GM23338 (cell line): ENCODE measurements at regions not wholly inside any gene's neighbourhood (a gene's known extent, or its start where the extent isn't known, plus 50 kb on each side); places are given as distances from the start of the nearest gene placed in this dataset.

ENCODE experiments used
- ATAC-seq: fragments of 200-7000 bp; cut with Tn5 transposase; 3 replicates; pipeline ENCODE4 v1.9.1; 2020
- DNase-seq: peaks from one replicate; pipeline ENCODE4 v3.0.0-alpha.2; 2015; ENCODE audit warnings: low spot score
- H2AFZ ChIP-seq: fragments of 200-600 bp; sonication (generic); 2 replicates; pipeline ENCODE4 v1.8.0; 2016; ENCODE audit warnings: antibody characterized with exemption, mild to moderate bottlenecking, moderate library complexity
- H3F3A ChIP-seq: fragments of 200-600 bp; sonication (generic); replicated peaks from 2 replicates; pipeline ENCODE4 v1.8.0; 2017; ENCODE audit warnings: antibody characterized with exemption, mixed run types, low read depth
- H3K27ac ChIP-seq: fragments of 200-600 bp; sonication (generic); 2 replicates; pipeline ENCODE4 v1.6.1; 2016; ENCODE audit warnings: low read depth
- H3K27me3 ChIP-seq: fragments of 200-600 bp; sonication (generic); 2 replicates; pipeline ENCODE4 v1.8.0; 2016; ENCODE audit warnings: mild to moderate bottlenecking, mixed run types, moderate library complexity; ENCODE audit not compliant: insufficient read depth
- H3K36me3 ChIP-seq: fragments of 200-600 bp; sonication (generic); 2 replicates; pipeline ENCODE4 v1.8.0; 2016; ENCODE audit warnings: mild to moderate bottlenecking; ENCODE audit not compliant: insufficient read depth
- H3K4me1 ChIP-seq: fragments of 200-600 bp; sonication (generic); 2 replicates; pipeline ENCODE4 v1.8.0; 2016; ENCODE audit warnings: mild to moderate bottlenecking, moderate library complexity; ENCODE audit not compliant: insufficient read depth
- H3K4me2 ChIP-seq: fragments of 200-600 bp; sonication (generic); 2 replicates; pipeline ENCODE4 v1.7.1; 2017; ENCODE audit warnings: mixed run types
- H3K4me3 ChIP-seq: fragments of 200-600 bp; sonication (generic); 2 replicates; pipeline ENCODE4 v1.6.1; 2016; ENCODE audit warnings: mixed run types
- H3K79me2 ChIP-seq: fragments of 200-600 bp; sonication (generic); replicated peaks from 2 replicates; pipeline ENCODE4 v1.8.0; 2017; ENCODE audit warnings: mild to moderate bottlenecking; ENCODE audit not compliant: insufficient read depth
- H3K9me2 ChIP-seq: fragments of 200-600 bp; sonication (generic); 2 replicates; pipeline ENCODE4 v1.8.0; 2017; ENCODE audit not compliant: insufficient read depth
- H4K20me1 ChIP-seq: fragments of 200-600 bp; sonication (generic); replicated peaks from 2 replicates; pipeline ENCODE4 v1.8.0; 2017; ENCODE audit warnings: mild to moderate bottlenecking; ENCODE audit not compliant: insufficient read depth
- H3K27ac Mint-ChIP-seq: 2 replicates; pipeline ENCODE4 v1.8.0; 2020; ENCODE audit warnings: inconsistent platforms, mild to moderate bottlenecking, moderate library complexity, mixed read lengths
- H3K27me3 Mint-ChIP-seq: 3 replicates; pipeline ENCODE4 v1.8.0; 2022; ENCODE audit warnings: low read depth, mild to moderate bottlenecking, moderate library complexity, mixed read lengths, inconsistent platforms; ENCODE audit not compliant: insufficient read depth, poor library complexity
- H3K36me3 Mint-ChIP-seq: 3 replicates; pipeline ENCODE4 v1.8.0; 2021; ENCODE audit warnings: low read depth, mild to moderate bottlenecking, inconsistent platforms, moderate library complexity, mixed read lengths
- H3K4me1 Mint-ChIP-seq: 3 replicates; pipeline ENCODE4 v1.8.0; 2020; ENCODE audit warnings: mild to moderate bottlenecking, inconsistent platforms, mixed read lengths
- H3K4me3 Mint-ChIP-seq: 3 replicates; pipeline ENCODE4 v1.8.0; 2021; ENCODE audit warnings: moderate library complexity, mild to moderate bottlenecking, inconsistent platforms, mixed read lengths
- H3K9me3 Mint-ChIP-seq: 3 replicates; pipeline ENCODE4 v1.8.0; 2020; ENCODE audit warnings: moderate library complexity, mild to moderate bottlenecking, inconsistent platforms, mixed read lengths
- CREB1 ChIP-seq: fragments of 250-450 bp; sonication (Bioruptor Pico); IDR thresholded peaks from 2 replicates; pipeline ENCODE4 v1.5.0; 2020; ENCODE audit warnings: low read depth, mild to moderate bottlenecking, moderate library complexity
- EZH2 ChIP-seq: fragments of 200-600 bp; sonication (generic); IDR thresholded peaks from one replicate; pipeline ENCODE4 v1.8.0; 2017; ENCODE audit warnings: antibody characterized with exemption, mild to moderate bottlenecking, low read depth; ENCODE audit not compliant: unreplicated experiment
- EZH2phosphoT487 ChIP-seq: fragments of 200-600 bp; sonication (generic); IDR thresholded peaks from one replicate; pipeline ENCODE4 v1.8.1; 2018; ENCODE audit warnings: antibody characterized with exemption; ENCODE audit not compliant: unreplicated experiment
- JUNB ChIP-seq: IDR thresholded peaks from one replicate; pipeline ENCODE4 v1.6.1; 2016; ENCODE audit warnings: antibody characterized with exemption; ENCODE audit not compliant: unreplicated experiment
- NANOG ChIP-seq: IDR thresholded peaks from 2 replicates; pipeline ENCODE4 v1.6.1; 2016; ENCODE audit warnings: antibody characterized with exemption, borderline replicate concordance
- POLR2AphosphoS5 ChIP-seq: IDR thresholded peaks from 2 replicates; pipeline ENCODE4 v1.6.1; 2016; ENCODE audit warnings: antibody characterized with exemption, low read depth
- STAT1 ChIP-seq: IDR thresholded peaks from one replicate; pipeline ENCODE4 v1.6.1; 2016; ENCODE audit warnings: antibody characterized with exemption; ENCODE audit not compliant: unreplicated experiment
- ZNF114 ChIP-seq: fragments of 250-450 bp; sonication (Bioruptor Pico); IDR thresholded peaks from 2 replicates; pipeline ENCODE4 v1.5.0; 2020; ENCODE audit warnings: mild to moderate bottlenecking, moderate library complexity
- ZNF331 ChIP-seq: fragments of 250-450 bp; sonication (Bioruptor Pico); IDR thresholded peaks from 2 replicates; pipeline ENCODE4 v1.5.0; 2020; ENCODE audit warnings: low read depth, mild to moderate bottlenecking, moderate library complexity
- TF ChIP-seq, protein P1 (sequence below), 2 experiments: fragments of 200-600 bp in 1 of 2; sonication (generic) in 1 of 2; conservative IDR thresholded peaks; 2 replicates each; pipeline versions ENCODE4 v1.5.1 to v1.6.1; 2016 to 2017; ENCODE audit warnings: antibody characterized with exemption in 2 of 2, low read depth in 2 of 2, mild to moderate bottlenecking in 2 of 2, moderate library complexity in 1 of 2
- TF ChIP-seq, protein P2 (sequence below): IDR thresholded peaks from one replicate; pipeline ENCODE4 v1.6.1; 2018; ENCODE audit warnings: antibody characterized with exemption; ENCODE audit not compliant: unreplicated experiment
- TF ChIP-seq, protein P3 (sequence below): IDR thresholded peaks from 2 replicates; pipeline ENCODE4 v1.6.1; 2016; ENCODE audit warnings: antibody characterized with exemption

DNA sequence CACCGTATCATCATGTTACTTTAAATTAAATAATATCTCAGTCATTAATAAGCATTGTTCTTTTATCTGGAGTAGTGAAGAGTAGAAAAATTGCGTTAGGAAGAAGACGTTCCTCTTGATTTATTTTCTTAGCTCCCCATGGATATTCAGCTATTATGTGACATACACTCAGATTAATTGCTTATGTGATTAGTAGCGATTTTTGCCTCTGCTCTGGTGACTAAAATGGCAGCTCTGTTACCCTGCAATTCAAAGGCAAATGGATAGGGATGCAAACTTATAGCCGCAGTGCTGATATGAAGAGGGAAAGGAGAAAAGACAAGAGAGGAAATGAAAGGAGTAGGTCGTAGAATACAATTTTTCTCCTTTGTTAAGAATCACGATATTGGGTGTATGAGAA lies 188.4 kb upstream of the MALRD1 start:
- Histone ChIP-seq H3K36me3 (no peaks in the 10 kb centered on the region), H4K20me1 (no peaks in the 10 kb centered on the region)

DNA sequence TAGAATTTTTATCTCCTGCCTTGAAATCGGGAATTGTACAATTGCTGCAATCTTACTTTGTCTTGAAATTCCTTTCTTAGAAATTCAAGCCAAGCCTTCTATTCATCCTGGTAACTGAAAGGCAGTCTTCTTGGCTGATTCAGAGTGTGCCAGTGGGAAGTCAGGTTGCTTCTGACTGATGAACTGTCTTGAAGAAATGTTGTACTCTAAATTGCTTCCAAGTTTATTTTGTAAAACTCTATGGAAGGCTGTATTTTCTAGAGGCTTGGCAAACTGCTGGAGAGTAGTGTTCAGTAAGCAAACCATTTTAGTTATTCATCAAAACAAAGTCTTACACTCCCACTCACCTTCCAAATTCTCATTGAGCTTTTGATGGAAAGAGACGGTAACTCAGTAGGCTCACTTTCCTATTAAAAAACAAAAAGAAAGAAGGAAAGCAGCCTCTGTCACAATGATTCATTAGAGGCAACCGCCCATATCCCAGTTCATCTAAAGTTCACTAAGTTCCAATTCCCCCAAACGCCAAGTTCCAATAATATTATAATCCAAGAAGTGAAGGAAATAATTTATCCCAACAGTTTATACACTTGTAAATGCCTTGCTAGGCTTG lies 187.9 kb upstream of the MALRD1 start:
- peaks cover 2% of the 10 kb centered on the region for H3K4me1 Mint-ChIP-seq
- H3K27ac Mint-ChIP-seq: no peak overlapping the region
- H3K27me3 Mint-ChIP-seq: peaks cover 4% of the 10 kb centered on the region
- TF ChIP-seq, protein P1, sequence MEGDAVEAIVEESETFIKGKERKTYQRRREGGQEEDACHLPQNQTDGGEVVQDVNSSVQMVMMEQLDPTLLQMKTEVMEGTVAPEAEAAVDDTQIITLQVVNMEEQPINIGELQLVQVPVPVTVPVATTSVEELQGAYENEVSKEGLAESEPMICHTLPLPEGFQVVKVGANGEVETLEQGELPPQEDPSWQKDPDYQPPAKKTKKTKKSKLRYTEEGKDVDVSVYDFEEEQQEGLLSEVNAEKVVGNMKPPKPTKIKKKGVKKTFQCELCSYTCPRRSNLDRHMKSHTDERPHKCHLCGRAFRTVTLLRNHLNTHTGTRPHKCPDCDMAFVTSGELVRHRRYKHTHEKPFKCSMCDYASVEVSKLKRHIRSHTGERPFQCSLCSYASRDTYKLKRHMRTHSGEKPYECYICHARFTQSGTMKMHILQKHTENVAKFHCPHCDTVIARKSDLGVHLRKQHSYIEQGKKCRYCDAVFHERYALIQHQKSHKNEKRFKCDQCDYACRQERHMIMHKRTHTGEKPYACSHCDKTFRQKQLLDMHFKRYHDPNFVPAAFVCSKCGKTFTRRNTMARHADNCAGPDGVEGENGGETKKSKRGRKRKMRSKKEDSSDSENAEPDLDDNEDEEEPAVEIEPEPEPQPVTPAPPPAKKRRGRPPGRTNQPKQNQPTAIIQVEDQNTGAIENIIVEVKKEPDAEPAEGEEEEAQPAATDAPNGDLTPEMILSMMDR (conservative IDR thresholded peaks at IDR 0.05; ENCODE audit: low read depth in 2 of 2): no peak
- TF ChIP-seq NANOG: no peak
- TF ChIP-seq CREB1 (CRISPR knock-in tag): no peak
- TF ChIP-seq, protein P2, sequence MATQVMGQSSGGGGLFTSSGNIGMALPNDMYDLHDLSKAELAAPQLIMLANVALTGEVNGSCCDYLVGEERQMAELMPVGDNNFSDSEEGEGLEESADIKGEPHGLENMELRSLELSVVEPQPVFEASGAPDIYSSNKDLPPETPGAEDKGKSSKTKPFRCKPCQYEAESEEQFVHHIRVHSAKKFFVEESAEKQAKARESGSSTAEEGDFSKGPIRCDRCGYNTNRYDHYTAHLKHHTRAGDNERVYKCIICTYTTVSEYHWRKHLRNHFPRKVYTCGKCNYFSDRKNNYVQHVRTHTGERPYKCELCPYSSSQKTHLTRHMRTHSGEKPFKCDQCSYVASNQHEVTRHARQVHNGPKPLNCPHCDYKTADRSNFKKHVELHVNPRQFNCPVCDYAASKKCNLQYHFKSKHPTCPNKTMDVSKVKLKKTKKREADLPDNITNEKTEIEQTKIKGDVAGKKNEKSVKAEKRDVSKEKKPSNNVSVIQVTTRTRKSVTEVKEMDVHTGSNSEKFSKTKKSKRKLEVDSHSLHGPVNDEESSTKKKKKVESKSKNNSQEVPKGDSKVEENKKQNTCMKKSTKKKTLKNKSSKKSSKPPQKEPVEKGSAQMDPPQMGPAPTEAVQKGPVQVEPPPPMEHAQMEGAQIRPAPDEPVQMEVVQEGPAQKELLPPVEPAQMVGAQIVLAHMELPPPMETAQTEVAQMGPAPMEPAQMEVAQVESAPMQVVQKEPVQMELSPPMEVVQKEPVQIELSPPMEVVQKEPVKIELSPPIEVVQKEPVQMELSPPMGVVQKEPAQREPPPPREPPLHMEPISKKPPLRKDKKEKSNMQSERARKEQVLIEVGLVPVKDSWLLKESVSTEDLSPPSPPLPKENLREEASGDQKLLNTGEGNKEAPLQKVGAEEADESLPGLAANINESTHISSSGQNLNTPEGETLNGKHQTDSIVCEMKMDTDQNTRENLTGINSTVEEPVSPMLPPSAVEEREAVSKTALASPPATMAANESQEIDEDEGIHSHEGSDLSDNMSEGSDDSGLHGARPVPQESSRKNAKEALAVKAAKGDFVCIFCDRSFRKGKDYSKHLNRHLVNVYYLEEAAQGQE: no peak
- TF ChIP-seq ZNF114 (CRISPR knock-in tag): no peak
- TF ChIP-seq, protein P3, sequence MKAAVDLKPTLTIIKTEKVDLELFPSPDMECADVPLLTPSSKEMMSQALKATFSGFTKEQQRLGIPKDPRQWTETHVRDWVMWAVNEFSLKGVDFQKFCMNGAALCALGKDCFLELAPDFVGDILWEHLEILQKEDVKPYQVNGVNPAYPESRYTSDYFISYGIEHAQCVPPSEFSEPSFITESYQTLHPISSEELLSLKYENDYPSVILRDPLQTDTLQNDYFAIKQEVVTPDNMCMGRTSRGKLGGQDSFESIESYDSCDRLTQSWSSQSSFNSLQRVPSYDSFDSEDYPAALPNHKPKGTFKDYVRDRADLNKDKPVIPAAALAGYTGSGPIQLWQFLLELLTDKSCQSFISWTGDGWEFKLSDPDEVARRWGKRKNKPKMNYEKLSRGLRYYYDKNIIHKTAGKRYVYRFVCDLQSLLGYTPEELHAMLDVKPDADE: no peak
- TF ChIP-seq EZH2phosphoT487: no peak
- no peak for TF ChIP-seq EZH2

More for the DNA sequence above, 188.4 kb upstream of the MALRD1 start:
- no peaks in the 10 kb centered on the region for H3K36me3 Mint-ChIP-seq
- no peak overlapping the region for H3K4me3 ChIP-seq
- no peak overlapping the region for H3K4me3 Mint-ChIP-seq
- ATAC-seq (no peak), DNase-seq (no peak)
- H3K4me1 Mint-ChIP-seq: peaks cover 2% of the 10 kb centered on the region
- peaks cover 4% of the 10 kb centered on the region; the same call in 1 of the 2 replicates for H3K9me2 ChIP-seq
- H3K27ac Mint-ChIP-seq: no peak overlapping the region
- no peaks in the 10 kb centered on the region; the same call in 2 of the 3 replicates for H3K9me3 Mint-ChIP-seq
- H3K4me2 ChIP-seq: no peak overlapping the region
- H3K79me2 ChIP-seq: no peaks in the 10 kb centered on the region
- no peak overlapping the region for H3K27ac ChIP-seq
- H2AFZ ChIP-seq: peak overlapping the region; percentile 4
- no peaks in the 10 kb centered on the region for H3F3A ChIP-seq
- H3K4me1 ChIP-seq: no peaks in the 10 kb centered on the region; the same call in 1 of the 2 replicates
- H3K27me3 Mint-ChIP-seq: peaks cover 3% of the 10 kb centered on the region
- TF ChIP-seq, protein P1 (conservative IDR thresholded peaks at IDR 0.05; ENCODE audit: low read depth in 2 of 2): no peak
- TF ChIP-seq EZH2 (no peak), POLR2AphosphoS5 (no peak), EZH2phosphoT487 (no peak), JUNB (no peak), ZNF331 (CRISPR knock-in tag) (no peak), CREB1 (CRISPR knock-in tag) (no peak), ZNF114 (CRISPR knock-in tag) (no peak), NANOG (no peak), STAT1 (no peak)
- H3K27me3 ChIP-seq: no peaks in the 10 kb centered on the region

More for the DNA sequence above, 187.9 kb upstream of the MALRD1 start:
- no peak overlapping the region for H3K4me3 Mint-ChIP-seq
- Histone ChIP-seq H3K79me2 (no peaks in the 10 kb centered on the region), H3K9me2 (peaks cover 4% of the 10 kb centered on the region; the same call in 1 of the 2 replicates), H3K27ac (no peak overlapping the region), H2AFZ (peak overlapping the region; percentile 4), H4K20me1 (no peaks in the 10 kb centered on the region), H3K36me3 (no peaks in the 10 kb centered on the region), H3K4me1 (no peaks in the 10 kb centered on the region; the same call in 1 of the 2 replicates), H3K4me2 (no peak overlapping the region), H3F3A (no peaks in the 10 kb centered on the region), H3K4me3 (no peak overlapping the region), H3K27me3 (no peaks in the 10 kb centered on the region)
- no peak for DNase-seq
- no peak for ATAC-seq
- no peaks in the 10 kb centered on the region for H3K36me3 Mint-ChIP-seq
- H3K9me3 Mint-ChIP-seq: no peaks in the 10 kb centered on the region; the same call in 2 of the 3 replicates
